ENCODE measurements at regions not wholly inside any gene's neighbourhood (a gene's known extent, or its start where the extent isn't known, plus 50 kb on each side); places are given as distances from the start of the nearest gene placed in this dataset.

- CTCF ChIA-PET: no interaction called here
- no peaks in the 10 kb centered on the region for H3K4me1 Mint-ChIP-seq
Measured at GRCh38 chr17:79546386-79546785, 64.5 kb downstream of the RBFOX3 start.

GRCh38 chr17:79545251-79546005 is 65.4 kb downstream of the RBFOX3 start:
- Mint-ChIP-seq H3K27me3 (no peaks in the 10 kb centered on the region), H3K36me3 (no peaks in the 10 kb centered on the region), H3K4me1 (no peaks in the 10 kb centered on the region), H3K4me3 (no peak overlapping the region), H3K27ac (no peak overlapping the region), H3K9me3 (ENCODE audit: low read depth) (no peaks in the 10 kb centered on the region)
- DNase-seq: no peak
- no peak for ATAC-seq
- CTCF ChIA-PET: no interaction called here

More at GRCh38 chr17:79546386-79546785, 64.5 kb downstream of the RBFOX3 start:
- DNase-seq: no peak
- no peak for ATAC-seq
- H3K27ac Mint-ChIP-seq: no peak overlapping the region
- no peaks in the 10 kb centered on the region for H3K9me3 Mint-ChIP-seq (ENCODE audit: low read depth)
- no peaks in the 10 kb centered on the region for H3K27me3 Mint-ChIP-seq
- H3K4me3 Mint-ChIP-seq: no peak overlapping the region
- no peaks in the 10 kb centered on the region for H3K36me3 Mint-ChIP-seq

GRCh38 chr17:79544142-79544914 is 66.5 kb downstream of the RBFOX3 start:
- Mint-ChIP-seq H3K9me3 (ENCODE audit: low read depth) (no peaks in the 10 kb centered on the region), H3K4me1 (no peaks in the 10 kb centered on the region), H3K27me3 (peaks cover 1% of the 10 kb centered on the region), H3K27ac (no peak overlapping the region), H3K4me3 (no peak overlapping the region), H3K36me3 (no peaks in the 10 kb centered on the region)
- ATAC-seq: no peak
- CTCF ChIA-PET: no interaction called here
- DNase-seq: no peak

DNA sequence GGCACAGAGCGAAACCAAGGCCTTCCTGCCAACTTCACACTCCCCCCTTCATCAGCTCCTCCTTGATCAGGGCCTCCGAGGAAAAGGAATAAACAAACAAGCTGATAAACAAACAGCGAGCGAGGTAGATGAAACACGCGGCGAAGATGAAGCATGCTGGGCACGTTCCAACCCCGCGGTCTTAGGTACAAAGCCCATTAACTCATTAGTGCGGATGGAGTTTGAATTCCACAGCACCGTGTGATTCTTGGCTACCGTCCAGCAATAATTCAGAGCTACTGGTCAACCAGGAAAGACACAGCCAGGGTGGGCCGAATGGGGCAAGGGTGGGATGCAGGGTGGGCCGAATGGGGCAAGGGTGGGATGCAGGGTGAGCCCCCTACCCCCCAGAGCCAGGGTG is 67.3 kb downstream of the RBFOX3 start:
- no peak for ATAC-seq
- Mint-ChIP-seq H3K27ac (no peak overlapping the region), H3K27me3 (peaks cover 2% of the 10 kb centered on the region), H3K9me3 (ENCODE audit: low read depth) (no peaks in the 10 kb centered on the region), H3K4me1 (no peaks in the 10 kb centered on the region), H3K36me3 (no peaks in the 10 kb centered on the region), H3K4me3 (no peak overlapping the region)
- DNase-seq: no peak
- CTCF ChIA-PET: no interaction called here

DNA sequence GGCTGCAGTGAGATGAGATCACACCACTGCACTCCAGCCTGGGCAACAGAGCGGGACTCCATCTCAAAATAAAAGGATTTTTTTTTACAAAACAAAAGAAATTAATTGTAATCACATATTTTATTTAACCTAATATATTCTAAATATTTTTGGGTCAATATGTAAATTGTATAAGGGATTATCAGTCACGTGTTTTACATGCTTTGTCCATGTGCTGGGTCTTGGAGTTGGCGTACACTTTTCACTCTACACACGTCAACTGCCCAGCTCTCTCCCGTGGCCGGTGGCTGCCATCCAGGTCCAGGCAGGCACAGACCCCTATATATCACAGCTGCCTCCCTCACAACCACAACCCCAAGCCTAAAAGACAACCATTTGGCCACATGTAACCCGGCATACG is 68.1 kb downstream of the RBFOX3 start:
- H3K4me3 Mint-ChIP-seq: no peak overlapping the region
- H3K27ac Mint-ChIP-seq: no peak overlapping the region
- CTCF ChIA-PET: no interaction called here
- DNase-seq (no peak), ATAC-seq (no peak)
- H3K27me3 Mint-ChIP-seq: peaks cover 2% of the 10 kb centered on the region
- H3K36me3 Mint-ChIP-seq: no peaks in the 10 kb centered on the region
- no peaks in the 10 kb centered on the region for H3K9me3 Mint-ChIP-seq (ENCODE audit: low read depth)
- H3K4me1 Mint-ChIP-seq: no peaks in the 10 kb centered on the region

- no peaks in the 10 kb centered on the region for H3K9me3 Mint-ChIP-seq (ENCODE audit: low read depth)
- peaks cover 2% of the 10 kb centered on the region for H3K27me3 Mint-ChIP-seq
- ATAC-seq (no peak), DNase-seq (no peak)
- no peak overlapping the region for H3K27ac Mint-ChIP-seq
- H3K4me3 Mint-ChIP-seq: no peak overlapping the region
- no peaks in the 10 kb centered on the region for H3K4me1 Mint-ChIP-seq
- CTCF ChIA-PET: no interaction called here
- H3K36me3 Mint-ChIP-seq: no peaks in the 10 kb centered on the region
Measured at GRCh38 chr17:79541056-79541850, 69.6 kb downstream of the RBFOX3 start.

DNA sequence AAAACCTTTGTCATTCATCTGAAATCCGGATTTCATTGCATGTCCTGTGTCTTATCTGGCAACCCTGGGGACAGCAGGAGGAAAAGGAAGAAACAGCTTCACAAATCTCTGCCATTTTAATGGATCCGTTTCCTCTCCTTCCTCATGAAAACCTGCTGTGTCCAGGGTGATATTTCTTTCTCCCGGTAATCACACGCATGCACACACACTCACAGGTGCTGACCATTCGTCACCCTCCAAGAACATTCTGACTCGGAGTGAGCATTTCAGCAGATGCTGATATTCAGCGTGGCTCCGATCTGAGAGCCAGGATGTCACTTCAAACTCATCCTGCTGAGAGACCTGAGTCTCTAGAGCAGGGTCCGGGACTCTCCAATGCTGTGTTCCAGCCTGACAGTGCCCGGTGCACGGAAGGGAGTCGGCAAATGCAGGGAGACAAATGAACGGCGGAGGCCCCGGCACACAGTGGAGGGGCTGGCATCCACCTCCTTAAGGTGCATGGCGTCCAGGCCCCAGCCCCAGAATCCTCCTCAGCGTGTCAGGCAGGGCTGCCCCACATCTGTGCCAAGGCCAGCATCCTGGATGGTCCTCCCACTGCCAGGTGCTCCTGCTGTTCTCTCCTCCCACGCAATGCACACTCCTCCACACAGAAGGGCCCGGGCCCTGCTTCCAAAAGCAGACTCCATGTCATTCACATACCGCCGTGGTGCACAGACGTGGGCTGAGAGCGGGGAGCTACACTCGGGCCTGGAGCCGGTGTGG is 70.7 kb downstream of the RBFOX3 start:
- CTCF ChIA-PET: no interaction called here
- no peak for ATAC-seq
- Mint-ChIP-seq H3K27me3 (peaks cover 2% of the 10 kb centered on the region), H3K36me3 (no peaks in the 10 kb centered on the region), H3K27ac (no peak overlapping the region), H3K4me3 (no peak overlapping the region), H3K9me3 (ENCODE audit: low read depth) (no peaks in the 10 kb centered on the region), H3K4me1 (no peaks in the 10 kb centered on the region)
- DNase-seq: no peak

DNA sequence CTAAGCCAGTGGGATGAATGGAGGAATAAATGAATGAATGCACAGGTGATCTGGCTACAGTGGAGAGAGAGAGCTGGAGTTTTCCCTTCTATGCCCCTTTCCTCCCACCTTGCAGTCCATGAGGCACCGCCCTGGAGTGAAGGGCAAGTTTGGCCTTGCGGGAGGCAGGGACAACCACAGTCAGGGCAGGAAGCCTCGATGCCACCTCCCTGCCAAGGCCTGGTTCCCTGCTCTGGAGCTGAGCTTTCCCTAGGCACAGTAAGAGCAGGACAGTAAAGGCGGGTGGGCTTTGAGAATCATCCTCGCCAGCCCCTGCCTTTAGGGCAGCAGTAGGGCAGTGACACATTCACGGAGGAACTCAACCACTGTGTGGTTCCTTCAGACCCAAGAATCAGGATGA is 72.6 kb downstream of the RBFOX3 start:
- Mint-ChIP-seq H3K4me3 (no peak overlapping the region), H3K27ac (no peak overlapping the region), H3K4me1 (no peaks in the 10 kb centered on the region), H3K36me3 (no peaks in the 10 kb centered on the region), H3K27me3 (peaks cover 2% of the 10 kb centered on the region), H3K9me3 (ENCODE audit: low read depth) (no peaks in the 10 kb centered on the region)
- CTCF ChIA-PET: no interaction called here
- ATAC-seq: no peak
- DNase-seq: no peak

GRCh38 chr17:79537686-79538085 is 73.2 kb downstream of the RBFOX3 start:
- peaks cover 2% of the 10 kb centered on the region for H3K27me3 Mint-ChIP-seq
- H3K27ac Mint-ChIP-seq: no peak overlapping the region
- CTCF ChIA-PET: no interaction called here
- ATAC-seq: no peak
- H3K36me3 Mint-ChIP-seq: no peaks in the 10 kb centered on the region
- DNase-seq: no peak
- H3K4me1 Mint-ChIP-seq: no peaks in the 10 kb centered on the region
- H3K9me3 Mint-ChIP-seq (ENCODE audit: low read depth): no peaks in the 10 kb centered on the region
- no peak overlapping the region for H3K4me3 Mint-ChIP-seq

DNA sequence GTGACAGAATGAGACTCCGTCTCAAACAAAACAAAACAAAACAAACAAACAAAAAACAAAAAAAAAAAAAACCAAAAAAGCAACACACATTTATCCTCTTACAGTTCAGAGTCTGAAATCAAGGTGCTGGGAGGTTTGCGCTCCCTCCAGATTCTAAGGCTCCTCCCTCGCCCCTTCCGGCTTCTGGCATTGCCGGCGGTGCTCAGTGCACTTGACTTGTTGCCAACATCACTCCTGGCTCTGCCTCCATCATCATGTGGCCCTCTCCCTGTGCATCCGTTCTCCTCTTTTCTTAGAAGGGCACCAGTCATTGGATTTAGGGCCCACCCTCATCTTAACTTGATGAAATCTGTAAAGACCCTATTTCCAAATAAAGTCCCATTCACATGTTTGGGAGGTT is 73.8 kb downstream of the RBFOX3 start:
- H3K4me3 Mint-ChIP-seq: no peak overlapping the region
- H3K27me3 Mint-ChIP-seq: peaks cover 2% of the 10 kb centered on the region
- no peaks in the 10 kb centered on the region for H3K9me3 Mint-ChIP-seq (ENCODE audit: low read depth)
- CTCF ChIA-PET: no interaction called here
- H3K27ac Mint-ChIP-seq: no peak overlapping the region
- no peaks in the 10 kb centered on the region for H3K36me3 Mint-ChIP-seq
- no peaks in the 10 kb centered on the region for H3K4me1 Mint-ChIP-seq
- ATAC-seq (no peak), DNase-seq (no peak)

DNA sequence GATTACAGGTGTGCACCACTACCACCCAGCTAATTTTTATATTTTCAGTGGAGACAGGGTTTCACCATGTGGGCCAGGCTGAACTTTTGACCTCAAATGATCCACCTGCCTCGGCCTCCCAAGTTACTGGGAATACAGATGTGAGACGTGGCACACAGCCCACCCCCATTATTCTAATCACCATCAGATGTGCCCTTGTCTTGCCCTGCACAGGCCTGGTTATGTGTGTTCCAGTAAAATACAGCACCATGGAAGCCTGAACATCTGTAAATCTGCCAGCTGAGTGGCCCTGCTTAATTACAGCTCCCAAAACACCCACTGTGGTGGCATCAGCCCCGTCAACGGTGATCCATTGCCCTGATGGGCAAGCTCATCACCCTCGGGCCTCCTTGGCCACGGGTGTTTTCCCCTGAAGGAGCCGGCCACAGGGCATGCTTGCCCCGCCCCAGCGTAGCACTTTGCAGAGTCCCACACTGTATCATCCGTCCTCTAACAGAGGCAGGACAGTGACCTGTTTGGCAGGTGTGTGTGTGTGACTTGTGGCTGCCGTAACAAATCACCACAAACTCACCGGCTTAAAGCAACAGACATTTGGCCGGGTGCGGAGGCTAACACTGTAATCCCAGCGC is 74.5 kb downstream of the RBFOX3 start:
- H3K4me3 Mint-ChIP-seq: no peak overlapping the region
- CTCF ChIA-PET: no interaction called here
- ATAC-seq (no peak), DNase-seq (no peak)
- no peaks in the 10 kb centered on the region for H3K36me3 Mint-ChIP-seq
- H3K27ac Mint-ChIP-seq: no peak overlapping the region
- peaks cover 2% of the 10 kb centered on the region for H3K27me3 Mint-ChIP-seq
- no peaks in the 10 kb centered on the region for H3K4me1 Mint-ChIP-seq
- no peaks in the 10 kb centered on the region for H3K9me3 Mint-ChIP-seq (ENCODE audit: low read depth)

GRCh38 chr17:79535728-79536025 is 75.2 kb downstream of the RBFOX3 start:
- CTCF ChIA-PET: no interaction called here
- Mint-ChIP-seq H3K27ac (no peak overlapping the region), H3K27me3 (peaks cover 2% of the 10 kb centered on the region), H3K9me3 (ENCODE audit: low read depth) (no peaks in the 10 kb centered on the region), H3K4me1 (no peaks in the 10 kb centered on the region), H3K36me3 (no peaks in the 10 kb centered on the region), H3K4me3 (no peak overlapping the region)
- ATAC-seq: no peak
- no peak for DNase-seq
